Astrocyte of the hippocampus (primary cell): ENCODE measurements at regions not wholly inside any gene's neighbourhood (a gene's known extent, or its start where the extent isn't known, plus 50 kb on each side); places are given as distances from the start of the nearest gene placed in this dataset.
"Not testable (repeated sequence)": the region's sequence is repeated elsewhere in the genome, so short reads cannot be mapped to it uniquely, and the experiment has no call there.

Experiments
- DNase-seq: peaks from one replicate; pipeline ENCODE4 v3.0.0; 2011; ENCODE audit warnings: low read depth, low spot score

DNA sequence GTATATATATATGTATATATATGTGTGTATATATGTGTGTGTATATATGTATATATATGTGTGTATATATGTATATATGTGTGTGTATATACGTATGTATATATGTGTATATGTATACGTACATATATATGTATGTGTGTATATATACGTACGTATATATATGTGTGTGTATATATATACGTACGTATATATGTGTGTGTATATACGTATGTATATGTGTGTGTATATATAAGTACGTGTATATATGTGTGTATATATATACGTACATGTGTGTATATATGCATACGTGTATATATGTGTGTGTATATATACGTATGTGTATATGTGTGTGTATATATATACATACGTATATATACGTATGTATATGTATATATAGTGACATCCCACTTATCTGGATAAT, 154.4 kb downstream of the CDRT15L2 start:
- no peak for DNase-seq

DNA sequence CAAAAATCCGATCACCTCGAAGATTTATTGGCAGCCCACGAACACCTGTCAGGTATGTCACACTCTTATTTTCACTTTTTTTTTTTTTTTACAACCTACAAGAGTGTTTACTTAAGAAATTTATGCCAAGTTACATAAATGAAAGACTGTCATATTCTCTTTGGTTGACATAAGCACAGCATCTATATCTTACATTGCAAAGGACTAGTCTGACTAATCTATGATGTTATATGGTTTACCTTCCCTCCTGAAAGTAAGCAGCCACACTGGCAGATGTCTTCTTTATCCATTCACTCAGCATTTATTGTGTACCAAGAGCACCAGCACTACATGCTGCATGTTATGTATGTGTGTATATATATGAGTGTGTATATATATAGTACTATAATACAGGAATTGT, 156.3 kb downstream of the CDRT15L2 start:
- no peak for DNase-seq

DNA sequence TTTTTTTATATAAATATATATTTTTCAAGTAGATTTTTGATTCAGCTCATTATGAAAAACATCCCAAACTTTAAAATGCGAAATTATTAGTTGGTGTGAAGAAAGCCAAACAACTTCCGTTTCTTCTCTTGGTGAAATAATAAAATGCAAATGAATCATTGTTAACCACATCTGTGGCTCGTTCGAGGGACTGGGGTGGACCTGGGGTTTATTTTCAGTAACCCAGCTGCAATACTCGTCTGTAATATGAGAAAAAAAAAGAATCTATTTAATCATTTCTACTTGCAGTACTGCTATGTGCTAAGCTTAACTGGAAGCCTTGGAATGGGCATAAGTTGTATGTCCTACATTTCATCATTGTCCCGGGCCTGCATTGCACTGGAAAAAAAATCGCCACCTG, 158.1 kb downstream of the CDRT15L2 start:
- DNase-seq, result not testable (repeated sequence)

DNA sequence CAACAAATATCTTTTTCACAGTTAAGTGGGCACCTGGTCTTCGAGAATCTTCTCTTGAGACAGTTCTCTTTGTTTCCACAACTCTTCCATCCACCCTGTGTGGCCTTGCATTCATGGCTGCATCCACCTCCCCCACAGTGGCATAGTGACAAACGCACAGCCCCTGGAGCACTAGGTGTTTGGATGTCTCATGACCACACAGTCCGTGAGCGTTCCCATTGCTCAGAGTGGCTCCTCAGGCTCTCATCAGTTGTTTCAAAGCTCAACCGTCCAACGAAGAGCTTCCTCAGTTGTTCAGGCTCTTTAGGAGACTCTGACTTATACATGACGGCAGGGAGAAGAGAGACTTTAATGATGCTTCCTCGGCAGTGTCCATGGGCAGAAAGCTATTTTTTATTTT, 191.6 kb downstream of the CDRT15L2 start:
- DNase-seq, result no peak

DNA sequence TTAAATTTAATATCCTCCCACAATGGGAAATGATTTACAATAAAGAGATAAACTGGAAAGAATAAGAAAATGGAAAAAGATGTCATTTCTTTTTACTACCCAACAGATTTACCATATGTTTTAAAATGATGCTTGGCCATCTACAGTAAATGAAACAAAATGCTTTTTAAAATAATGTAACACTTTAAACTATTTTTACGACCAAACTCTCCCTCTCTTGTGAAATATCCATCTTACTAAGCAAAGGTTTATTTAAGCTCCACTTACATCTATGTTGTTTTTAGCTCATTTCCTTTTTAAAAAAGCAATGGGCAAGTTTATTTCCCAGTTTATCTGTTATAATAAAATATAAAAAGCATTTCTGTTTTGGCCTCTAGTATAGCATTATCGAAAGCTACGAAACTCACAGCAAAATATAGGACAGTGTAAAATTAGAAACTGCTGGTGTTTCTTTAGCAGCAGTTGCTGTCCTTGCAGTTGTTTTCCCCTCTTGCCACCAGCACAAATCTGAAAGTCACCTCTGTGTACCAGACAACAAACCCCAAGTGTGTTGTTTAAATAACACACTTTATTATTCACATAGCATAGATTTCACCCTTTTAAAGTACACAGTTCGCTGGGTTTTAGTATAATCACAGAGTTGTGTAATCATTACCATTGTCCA, 195.1 kb downstream of the CDRT15L2 start:
- no peak for DNase-seq

DNA sequence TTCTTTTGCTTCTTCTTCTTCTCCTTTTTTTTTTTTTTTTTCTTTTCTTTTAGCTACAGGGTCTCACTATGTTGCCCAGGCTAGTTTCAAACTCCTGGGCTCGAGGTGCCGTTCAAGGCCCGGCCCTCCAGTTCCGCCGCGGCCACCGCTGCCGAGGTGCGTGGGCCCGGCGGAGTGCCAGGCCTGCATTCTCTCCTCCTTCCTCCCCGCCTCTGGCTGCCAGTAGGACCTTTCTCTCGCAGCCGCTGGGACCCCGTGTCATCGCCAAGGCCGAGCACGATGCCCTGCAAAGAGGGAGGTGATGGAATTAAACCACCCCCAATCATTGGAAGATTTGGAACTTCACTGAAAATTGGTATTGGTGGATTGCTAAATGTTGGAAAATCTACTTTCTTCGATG, 195.8 kb downstream of the CDRT15L2 start:
- DNase-seq, result no peak

DNA sequence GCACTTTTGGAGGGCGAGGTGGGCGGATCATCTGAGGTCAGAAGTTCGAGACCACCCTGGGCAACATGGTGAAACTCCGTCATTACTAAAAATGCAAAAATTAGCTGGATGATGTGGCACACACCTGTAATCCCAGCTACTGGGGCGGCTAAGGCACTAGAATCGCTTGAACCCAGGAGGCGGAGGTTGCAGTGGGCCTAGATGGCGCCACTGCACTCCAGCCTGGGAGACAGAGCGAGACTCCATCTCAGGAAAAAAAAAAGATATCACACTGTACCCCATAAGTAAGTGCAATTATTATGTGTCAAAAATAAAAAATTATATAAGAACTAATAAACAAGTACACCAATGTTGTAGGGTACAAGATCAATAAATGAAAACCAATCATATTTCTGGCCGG, 200.0 kb downstream of the CDRT15L2 start:
- no peak for DNase-seq

DNA sequence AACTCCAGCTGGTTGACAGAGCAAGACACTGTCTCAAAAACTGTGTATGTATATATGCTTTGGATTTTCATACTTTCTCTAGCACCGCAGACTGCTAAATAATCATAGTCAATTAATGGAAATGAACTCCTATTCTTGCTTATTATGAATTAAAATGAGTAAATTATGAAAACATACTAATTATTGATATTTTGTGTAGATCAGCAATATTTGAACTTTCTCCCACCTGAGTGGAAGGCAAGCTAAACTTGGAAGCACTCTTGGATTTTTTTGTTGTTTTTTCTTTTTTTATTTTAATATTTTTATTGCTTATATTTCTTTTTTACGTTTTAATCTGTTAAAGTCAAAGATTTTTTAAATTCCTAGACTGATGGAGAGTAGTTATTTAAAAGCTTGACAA, 201.7 kb downstream of the CDRT15L2 start:
- DNase-seq, result no peak

DNA sequence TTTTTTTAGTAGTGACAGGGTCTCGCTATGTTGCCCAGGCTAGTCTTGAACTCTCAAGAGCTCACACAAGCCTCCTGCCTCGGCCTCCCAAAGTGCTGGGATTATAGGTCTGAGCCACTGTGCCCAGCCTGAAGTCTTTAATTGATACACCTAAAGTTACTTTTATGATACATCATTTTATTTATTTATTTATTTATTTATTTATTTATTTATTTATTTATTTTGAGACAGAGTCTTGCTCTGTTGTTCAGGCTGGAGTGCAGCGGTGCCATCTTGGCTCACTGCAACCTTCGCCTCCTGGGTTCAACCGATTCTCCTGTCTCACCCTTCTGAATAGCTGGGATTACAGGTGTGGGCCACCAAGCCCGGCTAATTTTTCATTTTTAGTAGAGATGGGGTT, 202.3 kb downstream of the CDRT15L2 start:
- not testable (repeated sequence) for DNase-seq

DNA sequence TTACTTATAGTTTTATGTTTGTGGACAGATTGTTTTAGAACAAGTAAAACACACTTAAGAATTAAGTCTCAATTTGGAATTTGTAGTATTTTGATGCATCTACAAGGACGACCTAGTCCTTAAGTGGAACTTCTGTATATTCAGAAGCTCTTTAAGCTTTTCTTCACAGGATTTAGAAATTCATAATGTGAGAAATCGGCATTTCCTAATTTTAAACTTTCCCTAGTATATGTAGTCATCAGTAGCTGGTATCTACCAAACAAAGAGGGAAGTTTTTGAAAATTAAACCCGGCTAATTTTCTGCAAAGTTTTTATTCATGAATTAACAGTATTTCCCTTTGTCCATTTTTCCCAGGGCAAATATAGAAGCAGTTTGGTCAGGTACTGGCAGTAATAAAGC, 203.6 kb downstream of the CDRT15L2 start:
- no peak for DNase-seq

DNA sequence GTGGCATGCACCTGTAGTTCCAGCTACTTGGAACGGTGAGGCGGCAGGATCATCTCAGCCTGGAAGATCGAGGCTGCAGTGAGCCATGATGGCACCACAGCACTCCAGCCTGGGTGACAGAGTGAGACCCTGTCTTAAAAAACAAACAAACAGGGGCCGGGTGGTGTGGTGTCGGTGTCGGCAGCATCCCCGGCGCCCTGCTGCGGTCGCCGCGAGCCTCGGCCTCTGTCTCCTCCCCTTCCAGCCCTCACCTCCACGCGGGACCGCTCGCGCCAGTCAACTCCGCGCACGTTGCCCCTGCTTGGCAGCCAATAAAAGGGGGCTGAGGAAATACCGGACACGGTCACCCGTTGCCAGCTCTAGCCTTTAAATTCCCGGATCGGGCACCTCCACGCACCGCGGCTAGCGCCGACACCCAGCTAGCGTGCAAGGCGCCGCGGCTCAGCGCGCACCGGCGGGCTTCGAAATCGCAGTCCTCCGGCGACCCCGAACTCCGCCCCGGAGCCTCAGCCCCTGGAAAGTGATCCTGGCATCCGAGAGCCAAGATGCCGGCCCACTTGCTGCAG, 204.7 kb downstream of the CDRT15L2 start:
- no peak for DNase-seq

DNA sequence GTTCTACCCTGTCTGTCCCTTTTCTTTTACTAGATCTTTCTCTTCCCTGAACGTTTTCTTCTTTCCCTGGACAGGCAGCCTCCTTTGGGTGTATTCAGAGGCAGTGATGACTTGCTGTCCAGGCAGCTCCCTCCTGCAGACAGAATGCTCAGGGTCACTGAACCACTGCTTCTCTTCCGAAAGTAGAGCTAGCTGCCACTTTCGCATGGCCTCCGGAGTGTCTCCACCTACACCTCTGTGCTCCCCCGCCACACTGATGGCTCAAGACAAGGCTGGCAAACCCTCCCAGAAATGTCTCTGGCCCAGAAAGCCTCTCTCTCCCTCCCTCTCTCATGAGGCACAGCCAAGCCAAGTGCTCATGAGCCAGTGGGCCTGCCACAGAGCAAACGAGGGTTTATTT, 207.8 kb downstream of the CDRT15L2 start:
- DNase-seq, result no peak

DNA sequence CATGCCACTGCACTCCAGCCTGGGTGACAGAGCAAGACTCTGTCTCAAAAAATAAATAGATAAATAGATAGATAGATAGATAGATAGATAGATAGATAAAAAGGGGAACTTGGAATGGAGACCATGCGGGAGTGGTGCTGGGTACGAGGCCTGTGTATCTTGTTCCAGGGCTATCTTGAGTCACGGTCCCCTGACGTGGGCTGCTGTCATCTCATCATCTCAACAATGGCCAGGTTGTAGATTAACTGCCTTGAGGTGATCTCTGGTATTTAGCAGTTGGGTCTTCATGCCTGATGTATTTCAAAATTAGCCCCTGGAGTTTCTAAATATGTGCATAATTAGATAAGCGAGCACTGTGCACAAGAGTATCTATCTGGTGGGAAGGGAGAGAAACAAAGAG, 212.1 kb downstream of the CDRT15L2 start:
- no peak for DNase-seq

DNA sequence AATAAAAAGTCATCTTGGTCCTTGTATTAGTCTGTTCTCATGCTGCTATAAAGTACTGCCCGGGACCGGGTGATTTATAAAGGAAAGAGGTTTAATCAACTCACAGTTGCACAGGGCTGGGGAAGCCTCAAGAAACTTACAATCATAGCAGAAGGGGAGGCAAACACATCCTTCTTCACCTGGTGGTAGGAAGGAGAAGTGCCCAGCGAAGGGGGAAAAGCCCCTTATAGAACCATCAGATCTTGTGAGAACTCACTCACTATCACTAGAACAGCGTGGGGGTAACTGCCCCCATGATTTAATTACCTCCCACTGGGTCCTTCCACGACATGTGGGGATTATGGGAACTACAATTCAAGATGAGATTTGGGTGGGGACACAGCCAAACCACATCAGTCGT, 215.0 kb downstream of the CDRT15L2 start:
- DNase-seq, result not testable (repeated sequence)

DNA sequence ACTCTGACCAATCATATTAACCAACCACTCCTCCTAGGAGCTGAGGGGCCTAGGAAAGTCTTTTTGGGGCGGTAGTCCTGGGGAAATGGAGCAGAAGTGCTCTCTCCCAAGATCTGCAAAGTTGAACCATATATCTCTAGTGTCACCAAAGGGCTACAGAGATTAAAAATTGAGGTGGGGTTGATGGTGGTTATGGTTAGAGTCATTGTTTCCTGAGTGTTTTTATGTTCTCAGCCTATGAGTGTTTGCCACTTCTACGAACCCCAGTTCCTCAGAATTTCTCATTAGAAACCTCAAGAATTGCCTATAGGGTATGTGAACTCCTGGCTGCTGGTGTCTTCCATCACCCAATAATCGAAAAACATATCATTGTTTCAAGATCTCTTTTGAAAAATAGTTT, 217.8 kb downstream of the CDRT15L2 start:
- DNase-seq, result no peak

DNA sequence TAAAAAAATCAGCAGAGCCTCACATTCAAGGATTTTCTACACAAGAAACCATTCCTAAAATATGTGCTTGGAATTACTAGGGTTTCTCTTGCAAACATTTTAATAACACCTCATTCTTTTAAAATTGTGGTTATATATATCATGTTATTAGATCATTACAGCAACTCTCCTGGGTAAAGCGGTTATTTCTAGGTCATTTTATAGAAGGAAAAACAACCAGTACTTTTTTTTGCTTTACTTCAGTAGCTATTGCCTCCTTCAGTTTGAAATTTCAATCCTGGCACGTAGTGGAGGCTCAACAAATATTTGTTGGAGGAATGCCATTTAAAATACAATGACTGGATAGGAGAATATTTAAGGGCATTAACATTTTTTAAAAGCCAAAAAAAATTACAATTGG, 220.6 kb downstream of the CDRT15L2 start:
- DNase-seq, result no peak

DNA sequence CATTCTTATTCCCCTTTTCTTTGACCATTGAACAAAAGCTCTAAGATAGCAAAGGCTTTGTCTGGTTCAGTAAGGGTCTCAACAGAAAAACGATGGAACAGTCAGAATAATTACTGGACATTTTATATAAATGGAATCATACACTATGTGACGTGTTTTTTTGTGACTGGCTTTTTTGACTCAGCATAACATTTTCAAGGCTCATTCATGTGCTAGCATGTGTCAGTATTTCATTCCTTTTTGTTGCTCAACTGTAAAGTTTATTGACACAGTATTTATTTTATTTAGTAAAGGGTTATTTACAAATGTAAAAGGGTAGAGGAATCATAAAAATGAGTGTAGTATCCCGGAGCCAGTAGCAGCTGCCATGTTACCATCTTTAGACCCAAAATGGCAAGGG, 226.2 kb downstream of the CDRT15L2 start:
- DNase-seq, result no peak

DNA sequence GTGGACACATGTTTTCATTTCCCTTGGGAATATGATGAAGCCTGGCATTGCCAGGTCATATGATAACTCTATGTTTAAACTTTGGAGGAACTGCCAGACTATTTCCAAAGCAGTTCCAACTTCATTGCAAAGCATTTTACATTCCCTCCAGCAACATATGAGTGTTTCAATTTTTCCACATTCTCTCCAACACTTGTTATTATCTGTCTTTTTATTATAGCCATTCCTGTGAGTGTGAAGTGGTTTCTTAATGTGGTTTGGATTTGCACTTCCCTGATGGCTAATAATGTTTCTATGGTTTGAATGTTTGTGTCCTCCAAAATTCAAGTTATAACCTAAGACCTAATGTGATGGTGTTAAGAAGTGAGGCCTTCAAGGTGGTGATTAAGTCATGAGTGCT, 228.0 kb downstream of the CDRT15L2 start:
- DNase-seq, result not testable (repeated sequence)

DNA sequence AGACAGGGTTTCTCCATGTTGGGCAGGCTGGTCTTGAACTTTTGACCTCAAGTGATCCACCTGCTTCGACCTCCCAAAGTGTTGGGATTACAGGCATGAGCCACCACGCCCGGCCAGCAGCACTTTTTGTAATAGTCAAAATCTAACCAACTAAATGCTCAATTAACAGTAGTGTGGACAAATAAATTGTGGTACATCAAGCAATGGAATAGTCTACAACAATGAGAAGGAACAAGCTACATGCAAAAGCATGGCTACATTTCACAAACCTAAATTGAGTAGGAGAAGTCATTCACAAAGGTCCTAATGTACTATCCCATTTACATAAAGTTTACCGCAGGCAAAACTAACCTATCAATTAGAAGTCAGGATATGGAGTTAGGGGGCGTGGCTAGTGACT, 227.4 kb downstream of the USP22 start:
- not testable (repeated sequence) for DNase-seq

DNA sequence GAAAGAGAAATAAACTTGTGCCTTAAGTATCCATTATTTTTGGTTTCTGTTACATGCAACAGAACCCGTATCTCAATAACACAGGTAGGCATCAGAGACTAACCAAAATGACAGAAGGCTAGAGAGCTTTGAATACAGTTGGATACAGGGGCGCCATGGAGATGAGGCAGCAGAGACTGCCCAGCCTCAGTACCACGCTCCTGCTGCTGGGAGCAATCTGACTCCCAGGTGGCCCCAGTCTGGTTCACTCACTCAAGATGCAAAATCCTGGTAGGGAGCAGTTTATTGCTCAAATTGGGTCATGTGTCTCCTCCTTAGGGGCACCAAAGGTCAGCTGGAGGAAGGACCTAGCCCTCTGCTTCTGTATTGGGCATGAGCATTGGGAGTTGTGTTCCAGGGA, 218.9 kb downstream of the USP22 start:
- no peak for DNase-seq

DNA sequence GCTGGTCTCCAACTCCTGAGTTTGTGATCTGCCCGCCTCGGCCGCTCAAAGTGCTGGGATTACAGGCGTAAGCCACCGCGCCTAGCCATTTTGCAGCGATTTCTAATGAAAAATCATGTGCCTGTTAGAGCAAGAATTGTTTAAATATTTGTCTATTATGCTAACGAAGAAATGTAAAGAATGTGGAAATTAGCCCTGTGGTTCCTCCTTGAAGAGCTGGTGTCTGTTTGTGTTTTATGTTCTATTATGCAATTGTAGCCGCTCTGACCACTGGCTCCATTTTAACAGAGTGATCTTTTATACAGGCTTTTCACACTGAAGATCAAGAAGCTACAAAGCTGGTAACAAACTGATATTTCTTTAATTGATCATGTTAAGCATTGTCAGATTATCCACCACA, 217.3 kb downstream of the USP22 start:
- no peak for DNase-seq

DNA sequence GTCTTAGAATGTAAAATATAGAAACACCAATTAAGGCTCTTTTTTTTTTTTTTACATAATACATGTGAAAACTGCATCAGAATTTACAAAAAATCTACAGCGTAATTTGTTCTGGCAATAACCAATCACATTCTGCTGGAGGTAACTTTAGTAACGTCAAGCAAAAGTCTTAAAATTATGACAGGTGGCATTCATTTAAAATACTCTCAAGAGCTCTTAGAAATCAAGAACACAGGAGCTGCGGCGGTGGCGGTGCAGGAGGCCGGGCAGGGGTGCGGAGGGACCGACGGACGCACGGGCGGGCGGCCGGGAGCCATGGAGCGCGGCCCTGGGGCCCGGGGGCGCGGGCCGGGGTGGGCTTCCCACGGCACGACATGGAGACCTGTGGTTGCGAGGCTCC, 202.4 kb downstream of the USP22 start:
- DNase-seq, result not testable (repeated sequence)

DNA sequence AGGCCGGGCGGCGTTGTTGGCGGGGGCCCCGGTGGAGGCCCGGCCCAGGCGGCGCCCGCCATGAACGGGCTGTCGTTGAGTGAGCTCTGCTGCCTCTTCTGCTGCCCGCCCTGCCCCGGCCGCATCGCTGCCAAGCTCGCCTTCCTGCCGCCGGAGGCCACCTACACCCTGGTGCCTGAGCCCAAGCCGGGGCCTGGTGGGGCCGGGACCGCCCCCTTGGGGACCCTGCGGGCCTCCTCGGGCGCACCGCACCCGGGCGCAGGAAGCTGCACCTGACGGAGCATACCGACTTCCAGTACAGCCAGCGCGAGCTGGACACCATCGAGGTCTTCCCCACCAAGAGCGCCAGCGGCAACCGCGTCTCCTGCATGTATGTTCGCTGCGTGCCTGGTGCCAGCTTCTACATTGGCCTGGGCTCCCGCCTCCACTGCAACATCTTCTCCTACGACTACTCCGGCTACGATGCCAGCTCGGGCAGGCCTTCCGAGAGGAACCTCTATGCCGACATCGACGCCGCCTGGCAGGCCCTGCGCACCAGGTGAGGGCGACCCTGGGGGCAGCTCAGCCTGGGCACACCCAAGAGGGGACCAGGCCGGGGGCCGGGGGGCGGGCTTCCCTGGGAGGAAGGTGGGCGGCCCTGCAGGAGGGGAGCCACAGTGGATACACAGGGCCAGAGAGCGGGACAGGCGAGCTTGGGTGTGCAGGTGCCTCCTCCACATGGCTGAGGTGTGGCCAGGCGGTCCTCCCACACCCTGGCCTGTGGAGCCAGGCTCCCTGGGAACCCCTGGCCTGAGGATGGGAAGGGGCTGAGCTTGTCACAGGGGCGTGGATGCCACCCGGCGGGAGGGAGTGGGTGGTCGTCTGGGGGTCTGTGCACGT, 201.6 kb downstream of the USP22 start:
- DNase-seq, result not testable (repeated sequence)
